HCEC 1CT (cell line): ENCODE measurements at regions not wholly inside any gene's neighbourhood (a gene's known extent, or its start where the extent isn't known, plus 50 kb on each side); places are given as distances from the start of the nearest gene placed in this dataset.

ENCODE experiments used
- DNase-seq: peaks from one replicate; pipeline ENCODE4 v3.0.0-alpha.2; 2017

DNA sequence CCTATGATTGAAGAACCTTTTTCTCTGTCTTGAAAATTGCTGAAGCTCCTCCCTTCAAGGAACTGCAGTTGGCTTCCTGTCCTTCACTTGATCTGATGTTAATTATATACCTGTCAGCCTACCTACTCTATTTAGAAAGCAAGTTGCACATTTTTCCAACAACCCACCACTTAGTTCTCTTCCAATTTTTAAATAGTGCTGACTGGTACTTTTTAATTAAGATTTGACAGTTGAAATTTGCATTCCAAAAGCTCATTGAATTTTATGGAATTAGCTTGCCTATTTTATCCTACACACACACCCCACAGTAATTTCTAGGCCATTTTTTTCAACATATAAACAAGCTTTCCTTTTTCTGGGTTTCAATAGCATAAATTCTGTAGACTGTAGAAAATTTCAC lies 820.3 kb upstream of the FAT3 start:
- DNase-seq: no peak

DNA sequence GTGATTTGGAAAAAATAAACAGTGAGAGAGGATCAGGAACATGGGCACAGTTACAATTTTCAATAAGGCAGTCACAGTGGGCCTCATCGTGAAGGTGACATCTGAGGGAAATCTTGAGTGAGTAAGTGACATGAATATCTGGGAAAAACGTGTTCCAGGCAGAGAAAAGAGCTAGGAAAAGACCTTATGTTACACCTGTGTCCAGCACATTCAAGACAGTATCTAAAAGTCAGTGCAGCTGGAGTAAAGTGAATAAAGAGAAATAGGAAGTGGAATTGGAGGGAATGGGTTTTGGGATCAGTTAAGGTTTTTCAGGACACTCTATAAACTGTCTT lies 827.5 kb upstream of the FAT3 start:
- no peak for DNase-seq

DNA sequence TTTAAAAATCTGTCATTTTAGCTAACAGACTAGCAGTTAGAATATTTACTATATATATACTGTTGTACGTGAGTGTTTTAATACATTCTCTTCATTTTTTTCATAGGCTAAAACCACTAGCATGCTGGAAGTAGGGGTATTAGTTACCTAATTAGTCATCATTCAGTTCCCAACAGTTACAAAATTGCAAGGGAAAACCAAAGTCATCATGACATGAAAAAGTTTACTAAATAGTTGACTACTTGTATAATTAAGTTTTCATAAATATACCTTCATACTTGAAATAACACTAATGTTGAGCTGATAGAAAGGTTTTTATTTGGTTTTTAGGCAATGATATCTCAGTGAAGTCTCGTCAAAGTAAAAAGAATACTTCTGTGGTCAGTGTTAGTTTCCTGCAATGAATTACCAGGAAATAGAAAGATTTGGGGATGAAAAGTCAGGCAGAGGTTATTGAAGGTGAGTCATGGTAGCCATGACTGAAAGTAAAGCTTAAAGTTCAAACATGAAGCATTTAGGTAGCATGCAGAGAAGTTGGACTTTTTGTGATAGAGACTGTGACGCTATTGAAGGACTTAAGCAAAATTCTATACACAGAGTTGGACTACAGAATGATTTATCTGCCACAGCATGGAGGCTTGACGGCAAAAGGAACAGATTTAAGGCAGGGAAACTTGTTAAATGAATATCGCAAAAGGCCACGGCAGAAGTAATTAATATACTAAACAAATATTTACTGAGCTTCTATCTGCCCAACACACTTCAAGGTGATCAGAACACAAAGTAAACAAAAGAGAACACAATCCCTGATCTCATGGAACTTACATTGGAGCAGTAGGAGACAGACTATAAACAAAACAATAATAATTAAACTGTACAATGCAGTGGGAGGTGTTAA lies 828.1 kb upstream of the FAT3 start:
- peak; percentile 42 for DNase-seq

DNA sequence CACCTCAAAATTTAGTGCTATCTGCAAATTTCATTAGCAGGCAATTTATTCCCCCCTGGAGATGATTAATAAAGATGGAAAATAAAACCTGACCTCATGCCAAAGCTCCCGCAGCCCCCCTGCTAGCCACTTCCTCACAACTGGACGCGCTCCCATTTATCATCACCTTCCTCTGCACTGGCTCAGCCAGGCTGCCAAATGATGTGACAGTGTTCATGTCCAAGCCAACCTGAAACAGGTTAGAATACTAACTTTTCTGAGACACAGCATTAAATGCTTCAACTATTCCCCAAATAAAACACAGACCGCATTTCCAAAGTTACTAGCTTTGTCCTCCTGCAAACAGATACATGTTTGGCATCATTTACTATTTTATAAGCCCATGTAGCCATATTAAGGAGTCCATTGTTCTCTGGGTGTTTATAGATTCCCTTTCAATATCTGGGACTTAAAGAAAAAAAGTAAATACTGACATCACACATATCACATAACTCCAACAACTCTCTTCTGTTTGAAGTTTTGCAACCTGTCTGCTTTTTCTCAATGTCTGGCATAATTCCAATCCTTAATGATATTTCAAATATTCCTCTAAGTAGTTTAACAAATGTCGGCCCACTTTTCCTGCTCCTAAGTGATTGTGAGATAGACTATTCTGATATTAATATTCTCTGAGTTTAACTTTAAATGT lies 829.7 kb upstream of the FAT3 start:
- DNase-seq: no peak

DNA sequence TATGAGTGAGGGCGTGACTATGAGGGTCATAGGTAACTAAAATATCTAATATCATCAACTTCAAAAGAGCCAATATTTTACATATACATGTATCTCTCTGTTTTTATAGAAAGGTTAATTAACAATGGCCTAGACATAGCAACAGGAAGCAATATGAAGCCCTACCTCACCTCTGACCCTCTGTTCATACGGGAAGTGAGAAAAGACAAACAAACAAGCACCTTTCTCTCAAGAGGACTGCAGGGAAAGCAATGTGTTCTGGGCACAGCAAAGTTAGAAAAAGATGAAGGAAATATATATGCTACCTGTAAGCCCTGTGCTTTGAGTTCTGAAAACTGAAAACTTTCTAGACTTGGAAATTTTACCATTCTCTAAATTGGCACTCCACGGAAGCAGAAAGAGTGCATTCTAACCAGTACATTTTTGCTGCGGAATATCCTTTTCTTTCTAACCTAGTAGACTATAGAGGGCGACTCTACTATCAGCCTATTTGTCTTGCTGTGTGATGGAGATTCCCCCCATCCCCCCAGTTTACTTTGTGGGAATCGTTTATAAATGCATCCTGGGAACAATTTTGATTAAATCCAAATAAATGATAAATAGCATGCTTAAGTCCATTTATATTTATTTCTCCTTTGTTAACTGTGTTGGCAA lies 830.4 kb upstream of the FAT3 start:
- no peak for DNase-seq

DNA sequence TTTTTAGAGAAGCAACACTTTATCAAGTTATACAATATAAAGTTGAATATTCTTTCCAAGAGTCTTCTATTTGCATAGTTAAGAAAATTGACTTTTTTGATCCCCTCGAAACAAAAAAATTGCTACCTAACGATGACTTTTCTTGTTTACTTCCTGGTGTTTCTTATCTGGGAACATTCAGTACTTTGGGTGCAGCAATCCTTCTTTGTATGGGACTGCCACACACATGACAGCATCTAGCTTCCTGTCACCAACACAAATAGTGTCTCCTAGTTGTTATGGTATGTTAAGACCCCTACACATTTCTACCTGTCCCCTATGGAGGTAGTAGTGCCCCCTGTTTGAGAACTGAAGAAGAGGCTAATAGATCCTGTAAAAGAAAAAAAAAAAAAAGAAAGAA lies 841.7 kb upstream of the FAT3 start:
- DNase-seq: no peak

DNA sequence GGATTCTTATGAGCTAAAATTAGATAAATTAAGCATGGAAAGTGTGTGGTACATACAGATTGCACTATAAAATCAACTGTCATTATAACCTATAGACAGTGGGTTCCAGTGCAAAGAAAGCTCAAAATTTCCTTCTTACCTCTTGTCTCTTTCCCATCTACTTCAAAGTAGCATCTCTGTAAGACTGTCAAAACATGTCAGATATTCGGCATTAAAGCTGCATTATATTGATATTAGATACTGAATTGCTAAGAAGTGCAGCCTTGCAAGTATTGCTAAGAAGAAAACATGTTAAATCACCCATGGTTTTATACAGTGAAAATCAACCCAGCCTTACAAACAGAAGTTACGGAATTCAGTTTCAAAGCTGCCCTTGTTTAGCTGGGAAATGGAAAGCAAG lies 849.8 kb upstream of the FAT3 start:
- no peak for DNase-seq

DNA sequence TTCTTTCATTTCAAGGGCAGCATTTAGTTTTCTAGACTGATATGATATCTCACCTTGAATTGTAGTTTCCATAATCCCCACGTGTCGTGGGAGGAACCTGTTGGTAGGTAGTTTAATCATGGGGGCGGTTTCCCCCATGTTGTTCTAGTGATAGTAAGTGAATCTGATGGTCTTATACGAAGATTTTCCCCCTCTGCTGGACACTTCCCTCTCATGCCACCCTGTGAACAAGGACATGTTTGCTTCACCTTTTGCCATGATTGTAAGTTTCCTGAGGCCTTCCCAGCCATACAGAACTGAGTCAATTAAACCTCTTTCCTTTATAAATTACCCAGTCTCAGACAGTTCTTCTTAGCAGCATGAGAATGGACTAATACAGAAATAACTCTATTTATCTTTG lies 851.1 kb upstream of the FAT3 start:
- DNase-seq: no peak

DNA sequence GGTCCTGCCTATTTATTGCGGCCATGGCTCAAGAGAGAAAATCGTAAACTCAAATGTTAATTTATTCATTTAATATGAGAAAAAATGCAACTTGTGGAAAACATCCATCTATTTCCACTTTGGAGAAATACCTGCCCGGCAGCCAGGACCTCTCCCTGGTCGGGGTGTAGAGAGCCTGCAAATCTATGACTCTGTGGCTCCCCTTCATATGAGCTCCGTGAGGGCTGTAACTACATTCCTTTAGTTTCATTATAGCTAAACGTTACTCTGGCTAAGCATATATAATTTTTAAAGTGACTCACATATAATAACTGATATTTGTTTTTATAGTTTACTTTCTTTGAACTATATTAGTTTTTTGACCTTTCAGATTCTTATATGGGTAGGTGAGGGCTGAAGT lies 857.8 kb upstream of the FAT3 start:
- no peak for DNase-seq

DNA sequence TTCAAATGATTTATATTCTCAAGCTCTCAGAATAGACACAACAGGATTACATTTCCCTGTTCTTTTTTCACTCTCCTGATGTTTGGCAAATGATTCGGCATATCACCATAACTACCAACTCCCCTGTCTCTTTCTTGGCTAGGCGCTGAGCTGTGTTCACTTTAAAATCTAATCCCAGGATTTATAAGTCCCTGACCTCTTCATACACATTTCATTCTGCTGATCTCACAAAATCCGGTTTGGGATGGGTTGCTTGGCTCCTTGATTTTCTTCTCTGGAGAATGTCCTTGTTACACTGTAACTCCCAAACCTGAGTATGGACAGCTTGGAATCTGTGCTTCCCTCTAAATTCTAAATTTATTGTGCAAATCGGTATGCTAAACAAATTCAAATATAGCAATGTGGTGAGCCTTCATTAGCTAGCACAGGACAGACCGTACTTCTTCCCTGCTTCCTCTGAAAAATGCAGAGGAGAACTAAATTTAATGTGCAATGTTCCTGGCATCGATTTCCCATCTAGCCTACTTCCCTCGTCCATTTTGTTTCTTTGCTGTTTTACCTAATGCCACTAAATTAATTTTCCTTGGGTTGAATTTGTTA lies 858.5 kb upstream of the FAT3 start:
- DNase-seq: no peak

DNA sequence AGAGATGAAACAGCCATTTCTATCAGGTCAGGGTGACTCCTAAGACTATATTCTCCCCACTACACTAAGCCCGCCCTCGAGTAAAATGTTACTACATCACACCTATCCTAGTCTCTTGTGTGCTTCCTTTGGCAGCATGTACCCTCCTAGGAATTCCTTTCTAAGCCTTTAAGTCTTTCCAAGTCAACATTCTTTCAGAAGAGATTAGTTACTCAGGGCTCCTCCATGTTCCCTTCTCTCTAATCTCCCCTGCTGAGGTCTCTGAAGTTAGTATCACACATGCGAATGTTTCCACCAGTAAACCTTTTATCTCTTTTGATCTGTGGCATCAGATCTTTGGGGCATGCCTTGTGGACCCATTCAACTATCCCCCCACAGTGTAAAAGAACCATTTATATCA lies 873.7 kb upstream of the FAT3 start:
- DNase-seq: no peak

DNA sequence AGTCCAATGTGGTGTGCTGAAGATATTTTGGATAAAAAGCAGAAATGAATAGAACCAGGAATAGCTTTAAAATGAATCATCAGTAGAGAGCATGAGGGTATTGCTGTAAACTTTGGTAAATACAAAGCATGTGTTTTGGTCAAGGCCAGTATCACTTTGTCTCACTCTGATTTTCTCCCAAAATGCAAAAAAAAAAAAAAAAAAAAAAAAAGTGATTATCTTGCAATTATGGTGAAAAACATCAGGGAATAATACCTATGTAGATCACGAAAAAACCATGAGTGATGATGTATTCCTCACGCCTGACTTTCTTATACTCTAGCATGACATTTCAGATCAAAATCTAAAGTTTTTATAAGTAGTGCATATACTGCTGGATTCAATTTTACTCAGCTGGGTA lies 897.9 kb upstream of the FAT3 start:
- no peak for DNase-seq

DNA sequence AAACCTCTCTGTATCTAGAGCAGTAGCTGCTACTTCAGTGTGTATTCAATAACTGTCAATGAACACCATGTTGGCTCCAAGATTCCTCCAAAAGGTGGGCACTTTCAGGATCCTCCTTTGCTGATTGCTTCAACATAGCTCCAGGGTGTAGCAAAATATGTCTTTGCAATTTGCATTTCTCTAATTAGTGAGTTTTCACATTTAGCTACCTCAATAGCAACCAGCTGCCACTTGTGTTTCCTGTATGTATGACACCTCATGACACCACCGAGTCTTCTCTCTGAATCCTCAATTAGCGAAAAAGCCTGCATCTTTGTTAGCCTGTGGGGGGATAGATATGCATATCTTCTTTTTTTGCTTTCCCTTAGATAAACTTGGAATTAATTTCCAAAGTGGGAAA lies 898.3 kb upstream of the FAT3 start:
- no peak for DNase-seq

DNA sequence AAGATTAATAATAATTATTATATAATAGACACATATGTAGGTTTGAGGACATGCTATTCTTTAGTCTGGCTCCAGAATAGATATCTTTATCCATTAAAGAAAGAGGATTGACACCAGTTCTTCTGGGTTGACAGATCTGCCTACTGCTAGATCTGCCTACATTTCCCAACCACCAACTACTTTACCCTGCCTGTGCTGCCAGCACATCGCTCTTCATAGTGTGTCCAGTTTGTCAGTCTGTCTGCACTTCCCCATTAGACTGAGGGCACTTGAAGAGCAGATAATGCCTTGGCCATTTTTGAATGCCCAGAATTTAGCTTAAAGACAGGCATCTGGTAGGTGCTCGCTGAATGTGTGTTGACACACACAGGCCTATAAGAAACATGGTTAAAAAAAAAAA lies 910.1 kb upstream of the FAT3 start:
- no peak for DNase-seq

DNA sequence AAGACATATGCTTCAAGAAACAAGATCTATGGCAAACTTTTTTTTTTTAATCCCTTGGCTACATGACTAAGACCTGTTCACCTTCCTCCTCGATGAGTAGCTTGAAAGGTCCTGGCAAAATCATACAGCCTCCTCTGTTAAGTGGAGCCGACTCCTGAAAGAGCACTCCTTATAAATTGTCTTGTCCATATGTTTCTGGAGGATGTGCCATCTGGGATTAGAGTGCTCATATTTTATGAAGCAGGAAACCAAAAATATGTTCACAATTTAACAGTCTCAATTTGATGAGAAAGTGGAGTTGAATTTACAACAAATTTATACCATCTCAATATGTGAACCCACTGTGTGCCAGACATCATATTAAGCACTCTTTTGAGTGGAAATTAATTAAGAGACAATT lies 912.1 kb upstream of the FAT3 start:
- DNase-seq: no peak

DNA sequence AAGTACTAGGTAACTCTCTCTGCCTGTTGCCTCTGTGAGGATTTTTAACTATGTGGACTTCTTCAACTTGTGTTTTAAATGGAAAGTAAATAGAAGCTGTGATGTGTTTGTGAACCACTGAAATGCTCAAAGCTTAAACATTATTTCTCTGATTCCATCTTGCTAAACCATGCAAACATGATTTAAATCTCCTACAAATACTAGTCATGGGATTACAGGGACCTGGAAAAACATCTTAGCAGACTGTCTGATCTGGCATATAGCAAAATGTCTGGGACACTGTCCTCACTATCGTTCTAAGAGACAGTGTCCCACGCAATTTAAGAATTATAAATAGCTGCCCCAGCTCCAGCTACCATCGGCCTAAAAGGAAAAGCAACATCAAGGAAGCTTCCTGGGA lies 914.5 kb upstream of the FAT3 start:
- no peak for DNase-seq

DNA sequence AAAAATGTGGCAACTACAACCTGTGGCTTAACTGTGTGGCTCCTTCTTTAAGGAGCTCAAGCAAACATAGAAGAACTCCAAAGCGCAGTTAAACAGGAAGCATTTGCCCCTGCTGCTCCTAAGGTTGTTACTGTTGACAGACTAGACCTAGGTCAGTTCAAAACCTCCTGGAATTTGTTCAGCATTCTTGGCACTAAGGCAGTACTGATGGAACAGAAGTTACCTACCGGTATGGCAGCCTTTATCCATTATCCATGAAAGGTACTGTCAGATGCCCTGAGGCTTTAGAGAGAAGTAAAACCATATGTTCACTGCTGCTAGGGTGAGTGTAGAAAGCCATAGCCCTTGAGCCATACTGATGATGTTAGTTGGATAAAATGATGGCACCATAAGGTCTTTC lies 916.5 kb upstream of the FAT3 start:
- no peak for DNase-seq

DNA sequence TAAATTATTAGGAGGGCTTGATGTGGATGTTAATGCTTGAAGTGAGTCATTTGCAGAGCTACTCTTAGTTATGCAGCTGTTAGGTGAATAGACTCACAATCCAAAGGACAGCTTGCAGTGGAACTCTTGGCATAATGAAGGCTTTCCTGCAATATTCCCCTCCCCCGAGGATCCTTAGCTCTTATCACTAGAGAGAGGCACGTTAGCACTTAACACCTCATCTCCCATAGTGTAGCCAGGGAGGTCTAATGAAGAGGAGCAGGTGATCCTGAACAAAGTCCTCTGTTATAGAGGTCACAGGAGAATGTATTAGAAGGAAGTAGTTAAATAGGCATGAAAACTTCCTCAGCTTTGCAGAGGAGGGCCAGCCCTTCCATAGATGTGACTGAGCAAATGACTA lies 919.2 kb upstream of the FAT3 start:
- DNase-seq: no peak

DNA sequence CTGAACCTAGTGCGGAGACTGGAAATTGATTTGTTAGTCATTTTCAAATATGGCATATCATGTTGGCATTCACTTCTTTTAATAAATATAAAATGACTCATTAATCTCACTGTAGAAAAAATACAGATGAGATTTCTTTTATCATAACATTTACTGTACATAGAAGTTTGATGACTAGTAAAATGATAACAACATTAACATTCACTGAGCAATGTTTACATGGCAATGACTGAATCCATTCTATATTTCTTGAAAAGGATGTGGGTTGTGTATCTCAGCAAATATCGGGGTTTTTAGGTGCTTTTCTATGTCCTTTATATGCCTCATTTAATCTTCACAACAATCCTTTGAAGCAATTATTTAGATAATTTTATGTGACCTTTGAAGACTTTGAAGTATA lies 920.9 kb upstream of the FAT3 start:
- DNase-seq: no peak

DNA sequence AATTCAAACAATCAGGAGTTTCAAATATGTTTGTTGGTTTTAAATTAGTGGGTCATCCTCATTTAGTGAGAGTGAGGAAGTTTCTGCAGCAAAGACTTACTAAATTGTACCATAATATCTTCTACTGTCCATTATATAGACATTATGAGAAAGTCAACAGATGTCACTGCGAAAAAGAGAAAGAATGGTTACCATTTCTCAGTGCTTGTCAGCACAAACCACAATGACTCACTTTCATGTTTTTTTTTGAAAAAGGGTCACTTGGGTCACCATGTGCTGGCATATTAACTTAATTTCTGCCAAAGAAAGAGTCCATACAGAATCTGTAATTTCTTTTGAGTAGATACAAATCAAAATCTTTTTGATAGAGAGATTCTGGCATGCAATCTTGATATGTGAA lies 924.6 kb upstream of the FAT3 start:
- peak; percentile 58 for DNase-seq

DNA sequence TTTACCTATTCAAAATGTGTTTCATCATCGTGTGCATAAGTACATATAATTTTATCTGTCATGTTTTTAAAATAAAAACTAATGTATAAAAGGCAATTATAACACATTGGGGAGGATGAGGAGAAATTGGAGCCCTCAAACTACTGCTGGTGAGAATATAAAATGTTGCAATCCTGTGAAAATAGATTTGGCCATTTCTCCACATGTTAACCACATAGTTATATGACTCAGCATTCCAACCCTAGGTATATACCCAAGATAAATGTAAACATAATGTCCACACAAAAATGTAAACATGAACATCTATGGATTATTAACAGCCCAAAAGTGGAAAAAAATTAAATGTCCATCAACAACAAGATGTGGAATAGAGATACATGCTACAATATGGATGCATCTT lies 928.0 kb upstream of the FAT3 start:
- peak; percentile 69 for DNase-seq

DNA sequence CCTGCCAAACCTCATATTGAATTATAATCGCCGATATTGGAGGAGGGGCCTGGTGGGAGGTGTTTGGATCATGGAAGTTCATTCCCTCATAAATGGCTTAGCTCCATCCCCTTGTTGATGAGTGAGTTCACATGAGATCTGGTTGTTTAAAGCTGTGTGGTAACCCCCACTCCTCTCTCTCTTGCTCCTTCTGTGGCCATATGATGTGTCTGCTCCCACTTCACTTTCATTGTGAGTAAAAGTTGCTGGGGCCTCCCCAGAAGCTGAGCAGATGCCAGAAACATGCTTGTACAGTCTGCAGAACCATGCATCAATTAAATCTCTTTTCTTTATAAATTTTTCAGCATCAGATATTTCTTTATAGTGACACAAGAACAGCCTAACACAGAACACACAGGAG lies 929.0 kb upstream of the FAT3 start:
- no peak for DNase-seq

DNA sequence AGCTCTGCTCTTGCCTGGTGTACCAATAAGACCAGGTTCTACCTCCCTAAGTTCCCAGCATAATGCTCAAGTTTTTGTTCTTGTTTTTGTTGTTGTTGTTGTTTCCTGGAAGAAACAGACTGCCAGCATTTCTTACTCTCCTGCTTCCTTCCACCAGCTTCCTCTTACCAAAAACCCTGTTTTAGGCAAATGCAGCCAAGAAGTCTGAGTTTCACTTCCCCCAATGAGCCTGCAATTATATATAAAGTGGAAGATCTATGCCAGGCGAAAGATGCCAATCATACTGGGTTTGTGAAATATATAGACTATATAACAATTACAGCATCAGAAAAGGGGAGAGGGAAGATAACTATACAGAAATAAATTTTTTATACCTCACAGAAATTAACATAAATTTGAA lies 931.5 kb upstream of the FAT3 start:
- DNase-seq: no peak

DNA sequence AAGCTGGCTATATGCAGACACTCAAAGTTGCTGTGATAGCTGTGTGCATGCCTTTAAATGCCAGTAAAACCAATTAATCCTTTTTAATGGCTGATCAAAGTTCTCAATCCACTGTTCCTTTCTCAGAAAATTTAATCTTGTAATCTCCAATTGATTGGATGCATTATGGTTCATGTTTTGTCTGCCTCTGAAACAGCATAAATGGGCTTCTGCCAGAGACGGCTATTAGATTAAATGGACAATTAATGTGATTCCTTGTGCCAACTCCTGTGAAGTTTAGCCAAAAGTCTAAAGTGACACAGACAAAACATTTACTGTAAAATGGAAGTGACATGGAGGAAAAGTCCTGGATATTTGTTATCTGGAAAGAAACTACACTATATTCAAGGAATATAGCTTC lies 952.5 kb upstream of the FAT3 start:
- DNase-seq: no peak
